ENCODE measurements at regions not wholly inside any gene's neighbourhood (a gene's known extent, or its start where the extent isn't known, plus 50 kb on each side); places are given as distances from the start of the nearest gene placed in this dataset.
"Not testable (repeated sequence)": the region's sequence is repeated elsewhere in the genome, so short reads cannot be mapped to it uniquely, and the experiment has no call there.

GRCh38 chr1:195717651-195718050 is 890.6 kb downstream of the KCNT2 start:
- no peak for DNase-seq (ENCODE audit: low read depth in 4 of 4, low spot score in 2 of 4)

DNA sequence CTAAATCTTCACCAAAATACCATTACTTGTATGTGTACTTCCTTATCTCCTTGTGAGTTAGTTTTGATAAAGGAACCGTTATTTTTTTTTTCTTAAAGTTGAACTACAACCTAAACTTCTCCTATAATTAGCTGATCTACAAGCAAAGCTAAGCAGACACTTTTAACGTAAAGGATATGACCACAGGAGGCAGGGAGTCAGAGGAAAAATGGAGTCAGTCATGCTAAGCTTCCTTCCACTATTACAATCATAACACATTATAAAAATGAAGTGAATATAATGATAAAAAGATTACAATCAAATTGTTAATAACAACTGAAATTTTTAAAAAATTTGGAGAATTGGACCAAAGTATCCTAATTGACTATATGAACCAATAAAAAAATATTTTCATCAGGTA is 892.6 kb downstream of the KCNT2 start:
- DNase-seq (ENCODE audit: low read depth in 4 of 4, low spot score in 2 of 4): no peak

GRCh38 chr1:195714248-195714647 is 894.0 kb downstream of the KCNT2 start:
- no peak for DNase-seq (ENCODE audit: low read depth in 4 of 4, low spot score in 2 of 4)

GRCh38 chr1:195709821-195710220 is 898.4 kb downstream of the KCNT2 start:
- DNase-seq (ENCODE audit: low read depth in 4 of 4, low spot score in 2 of 4): no peak

- no peak for DNase-seq (ENCODE audit: low read depth in 4 of 4, low spot score in 2 of 4)
Observed at GRCh38 chr1:195704028-195704427, 904.2 kb downstream of the KCNT2 start.

- DNase-seq (ENCODE audit: low read depth in 4 of 4, low spot score in 2 of 4): no peak
Observed at GRCh38 chr1:195701149-195701548, 907.1 kb downstream of the KCNT2 start.

DNA sequence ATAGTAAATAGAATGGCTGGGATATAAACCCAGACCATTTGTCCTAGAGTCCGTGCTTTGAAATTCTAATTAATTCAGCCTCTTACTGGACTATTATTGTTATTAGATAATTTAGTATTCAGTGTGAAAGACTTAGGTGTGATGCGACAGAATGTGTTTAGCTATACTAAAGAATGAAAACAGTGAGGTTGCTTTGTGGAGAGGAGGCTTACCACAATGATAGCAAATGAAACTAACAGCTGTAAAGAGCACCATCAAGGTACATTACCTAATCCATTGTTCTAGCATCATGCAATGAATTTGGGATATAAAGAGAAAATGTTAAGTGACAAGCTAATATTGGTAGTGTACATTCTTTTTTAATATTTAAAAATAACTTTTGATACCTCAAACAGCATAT is 911.1 kb downstream of the KCNT2 start:
- DNase-seq (ENCODE audit: low read depth in 4 of 4, low spot score in 2 of 4): no peak

GRCh38 chr1:195686764-195687163 is 921.5 kb downstream of the KCNT2 start:
- no peak for DNase-seq (ENCODE audit: low read depth in 4 of 4, low spot score in 2 of 4)

DNA sequence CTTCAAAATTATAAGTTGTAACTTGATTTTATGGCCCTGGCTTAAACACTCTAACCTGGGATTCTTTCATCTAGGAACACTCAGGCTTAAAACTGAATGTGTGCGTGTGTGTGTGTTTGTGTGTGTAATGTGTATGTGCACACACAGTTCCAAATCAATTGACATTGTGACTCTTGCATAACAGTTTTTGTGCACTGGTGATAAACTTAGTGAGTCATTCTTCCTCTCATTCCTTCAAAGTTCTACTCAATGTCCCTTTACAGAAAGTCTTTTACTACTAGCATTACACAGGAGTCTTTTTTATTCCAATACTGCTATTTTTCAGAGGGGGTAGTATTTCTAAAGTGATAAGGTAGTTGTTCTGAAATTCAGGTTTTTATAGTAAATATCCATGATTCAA is 943.6 kb downstream of the KCNT2 start:
- DNase-seq (ENCODE audit: low read depth in 4 of 4, low spot score in 2 of 4): no peak

DNA sequence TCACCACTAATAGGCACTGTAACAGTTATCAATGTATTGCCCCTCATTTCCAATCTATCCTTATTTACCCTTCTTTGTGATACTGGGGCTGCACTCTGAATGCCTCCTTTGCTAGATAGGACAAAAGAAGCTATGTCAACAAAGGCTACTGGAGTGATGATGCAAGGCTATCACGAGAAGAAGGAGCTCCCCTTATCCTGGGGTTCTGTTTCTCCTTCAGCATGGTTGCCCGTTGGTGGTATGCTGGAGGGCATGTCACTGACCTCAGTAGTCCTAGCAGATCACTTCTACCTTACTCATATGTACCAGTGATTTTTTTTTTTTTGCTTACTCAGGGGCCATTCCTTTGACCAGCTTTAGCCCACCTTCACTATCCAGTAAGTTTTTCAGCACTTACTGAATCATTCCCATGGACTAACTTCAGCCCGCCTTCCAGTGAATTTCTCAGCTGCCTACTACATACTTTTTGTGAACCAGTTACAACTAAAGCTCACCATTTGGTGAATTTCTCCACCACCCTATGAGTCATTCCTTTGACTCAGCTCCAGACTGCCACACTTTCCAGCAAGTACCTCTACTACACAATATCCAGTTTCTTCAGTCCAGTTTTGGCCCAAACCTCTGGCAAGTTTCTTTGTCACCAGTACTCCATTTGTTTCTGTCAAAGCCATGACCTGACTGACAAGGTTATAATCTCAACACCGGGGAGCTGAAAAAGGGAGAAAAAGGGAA is 944.5 kb downstream of the KCNT2 start:
- DNase-seq (ENCODE audit: low read depth in 4 of 4, low spot score in 2 of 4): no peak

DNA sequence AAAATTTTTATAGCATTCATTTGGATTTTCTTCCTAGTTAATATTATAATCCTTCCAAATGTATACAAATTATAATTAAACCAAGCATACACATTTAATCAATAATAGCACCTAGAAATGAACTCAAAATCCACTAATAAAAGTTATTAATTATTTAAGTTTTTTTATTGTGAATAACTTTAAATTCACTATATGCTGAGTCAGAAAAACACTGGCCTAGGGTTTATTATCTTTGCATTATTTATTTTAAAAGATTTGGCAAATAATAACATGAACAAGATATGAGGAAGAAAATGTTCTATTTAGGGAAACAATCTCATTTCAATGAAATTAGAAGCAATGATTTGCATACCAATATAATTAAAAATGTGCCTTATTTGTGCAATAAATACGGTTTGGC is 951.5 kb downstream of the KCNT2 start:
- no peak for DNase-seq (ENCODE audit: low read depth in 4 of 4, low spot score in 2 of 4)

DNA sequence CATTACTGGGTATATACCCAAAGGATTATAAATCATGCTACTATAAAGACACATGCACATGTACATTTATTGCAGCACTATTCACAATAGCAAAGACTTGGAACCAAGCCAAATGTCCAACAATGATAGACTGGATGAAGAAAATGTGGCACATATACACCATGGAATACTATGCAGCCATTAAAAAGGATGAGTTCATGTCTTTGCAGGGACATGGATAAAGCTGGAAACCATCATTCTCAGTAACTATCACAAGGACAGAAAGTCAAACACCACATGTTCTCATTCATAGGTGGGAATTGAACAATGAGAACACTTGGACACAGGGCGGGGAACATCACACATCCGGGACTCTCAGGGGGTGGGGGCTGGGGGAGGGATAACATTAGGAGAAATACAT is 959.4 kb downstream of the KCNT2 start:
- not testable (repeated sequence) for DNase-seq (ENCODE audit: low read depth in 4 of 4, low spot score in 2 of 4)

DNA sequence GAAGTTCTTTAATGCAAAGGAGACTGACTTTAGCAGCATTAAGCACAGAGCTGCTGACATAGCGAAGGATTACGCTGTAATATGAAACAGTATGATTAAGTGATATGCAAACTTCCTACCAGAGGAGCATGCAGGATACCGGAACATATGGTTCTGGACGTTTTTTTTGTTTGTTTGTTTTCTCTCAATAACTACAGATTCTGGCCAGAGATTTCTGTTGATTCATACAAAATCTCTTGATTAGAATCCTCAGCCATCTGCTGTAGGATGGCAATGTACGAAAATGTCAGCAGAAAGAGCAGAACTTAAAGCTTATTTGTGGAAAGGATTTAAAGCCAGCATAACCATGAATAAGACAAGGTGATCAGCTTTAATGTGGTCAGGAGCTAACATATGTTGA is 970.7 kb downstream of the KCNT2 start:
- no peak for DNase-seq (ENCODE audit: low read depth in 4 of 4, low spot score in 2 of 4)

DNA sequence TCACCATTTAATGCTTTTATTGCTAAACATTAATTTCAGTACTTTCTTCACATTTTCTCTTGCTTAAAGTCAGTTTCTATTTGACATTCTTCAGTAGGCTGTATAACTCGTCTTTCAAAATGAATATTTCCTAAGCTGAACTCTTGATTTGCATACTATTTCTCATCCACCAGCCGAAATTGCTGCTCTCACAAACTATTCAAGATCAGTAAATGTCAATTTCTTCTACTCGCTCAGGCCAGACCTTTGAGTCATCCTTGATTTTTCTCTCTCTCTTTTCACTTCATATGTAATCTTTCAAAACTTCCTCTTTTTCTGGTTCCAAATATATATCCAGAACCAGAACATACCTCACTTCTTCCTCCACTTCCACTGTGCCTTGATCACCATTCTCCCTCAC is 990.0 kb downstream of the KCNT2 start:
- no peak for DNase-seq (ENCODE audit: low read depth in 4 of 4, low spot score in 2 of 4)

GRCh38 chr1:195617106-195617505 is 991.1 kb downstream of the KCNT2 start:
- no peak for DNase-seq (ENCODE audit: low read depth in 4 of 4, low spot score in 2 of 4)

DNA sequence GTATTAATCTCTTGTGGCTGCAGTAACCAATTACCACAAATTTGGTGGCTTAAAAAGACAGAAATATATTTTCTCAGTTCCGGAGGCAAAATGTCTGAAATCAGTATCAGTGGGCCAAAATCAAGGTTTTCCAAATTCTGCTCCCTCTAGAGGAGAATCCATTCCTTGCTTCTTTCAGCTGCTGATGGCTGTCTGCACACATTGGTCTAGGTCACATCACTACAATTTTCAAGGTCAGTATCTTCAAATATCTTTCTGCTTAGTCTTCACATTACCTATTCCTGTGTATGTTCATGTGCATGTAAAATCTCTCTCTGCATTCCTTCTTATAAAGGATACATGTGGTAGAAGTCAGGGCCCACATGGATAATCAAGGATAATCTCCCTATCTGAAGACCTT is 999.4 kb downstream of the KCNT2 start:
- no peak for DNase-seq (ENCODE audit: low read depth in 4 of 4, low spot score in 2 of 4)

DNA sequence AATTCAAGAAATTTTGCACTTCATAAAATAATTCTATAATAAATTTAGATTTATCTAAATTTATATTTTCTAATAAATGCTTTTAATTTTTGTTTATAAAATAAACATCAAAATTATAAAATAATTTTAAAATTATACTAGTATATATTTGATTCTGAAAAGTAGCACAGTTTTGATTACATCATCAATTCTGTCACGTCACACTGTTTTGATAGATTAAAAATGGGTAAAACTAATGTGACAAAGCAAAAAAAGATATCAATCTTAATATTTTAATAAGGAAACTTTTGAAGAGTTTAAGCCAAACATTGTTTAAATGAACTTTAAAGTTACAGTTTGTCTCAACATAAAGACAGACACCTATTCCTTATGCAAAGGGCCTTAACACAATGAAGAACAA is 1001.8 kb downstream of the KCNT2 start:
- no peak for DNase-seq (ENCODE audit: low read depth in 4 of 4, low spot score in 2 of 4)

DNA sequence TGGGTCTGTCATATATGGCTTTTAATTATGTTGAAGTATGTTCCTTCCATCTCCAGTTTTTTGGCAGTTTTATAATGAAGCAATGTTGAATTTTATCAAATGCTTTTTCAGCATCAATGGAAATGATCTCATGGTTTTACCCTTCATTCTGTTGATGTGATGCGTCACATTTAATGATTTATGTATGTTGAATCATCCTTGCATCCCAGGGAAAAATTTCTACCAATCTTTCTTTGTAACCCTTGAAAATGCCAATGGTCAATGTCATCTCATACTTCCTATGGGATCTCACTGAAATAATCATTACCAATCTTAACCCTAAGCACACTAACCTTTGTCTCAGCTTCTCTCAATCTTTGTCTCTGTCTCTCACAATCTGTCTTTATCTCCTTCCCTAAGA is 1004.0 kb downstream of the KCNT2 start:
- no peak for DNase-seq (ENCODE audit: low read depth in 4 of 4, low spot score in 2 of 4)

DNA sequence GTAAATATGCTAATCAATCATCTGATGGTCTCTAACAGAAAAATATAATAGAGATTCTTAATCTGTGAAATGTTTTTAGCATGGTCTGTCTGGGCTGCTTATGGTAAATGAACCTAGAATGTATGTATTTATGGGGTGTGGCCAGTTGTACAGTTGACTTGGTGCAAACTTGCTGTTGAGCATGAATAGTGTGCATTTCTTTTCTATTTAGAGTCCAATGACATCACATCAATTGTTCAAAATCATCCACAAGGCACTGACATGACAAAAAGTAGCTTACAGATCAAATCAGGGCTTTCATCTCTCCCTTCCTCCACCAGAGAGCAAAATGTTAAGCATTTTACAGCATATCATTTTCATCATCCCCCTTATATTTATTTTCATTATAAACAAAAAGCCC is 1010.3 kb downstream of the KCNT2 start:
- DNase-seq (ENCODE audit: low read depth in 4 of 4, low spot score in 2 of 4): no peak

DNA sequence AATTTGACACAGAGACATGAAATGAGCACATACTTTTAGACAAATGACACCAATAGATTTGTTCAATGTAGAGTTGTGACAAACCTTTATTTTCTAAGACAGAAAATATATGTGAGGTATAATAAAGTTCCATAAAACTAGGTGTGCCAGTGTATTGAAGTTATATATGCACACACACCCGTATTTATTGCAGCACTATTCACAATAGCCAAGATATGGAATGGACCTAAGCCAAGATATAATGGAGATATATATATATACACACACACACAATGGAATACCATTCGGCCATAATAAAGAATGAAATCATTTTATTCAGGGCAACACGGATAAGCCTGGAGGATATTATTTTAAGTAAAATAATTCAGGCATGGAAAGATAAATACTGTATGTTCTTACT is 1013.5 kb downstream of the KCNT2 start:
- DNase-seq (ENCODE audit: low read depth in 4 of 4, low spot score in 2 of 4): no peak

GRCh38 chr1:195594322-195594721 is 1013.9 kb downstream of the KCNT2 start:
- DNase-seq (ENCODE audit: low read depth in 4 of 4, low spot score in 2 of 4): no peak

GRCh38 chr1:195591917-195592672 is 1016.1 kb downstream of the KCNT2 start:
- no peak for DNase-seq (ENCODE audit: low read depth in 4 of 4, low spot score in 2 of 4)

All from left renal cortex interstitium (tissue), 4 donors.